ENCODE measurements at regions not wholly inside any gene's neighbourhood (a gene's known extent, or its start where the extent isn't known, plus 50 kb on each side); places are given as distances from the start of the nearest gene placed in this dataset.

- no peak overlapping the region for H3K27ac Mint-ChIP-seq
- ATAC-seq (ENCODE audit: low read depth) (no peak), DNase-seq (no peak)
- no peaks in the 10 kb centered on the region for H3K9me3 Mint-ChIP-seq
- POLR2A ChIA-PET, result no interaction called here
- H3K36me3 Mint-ChIP-seq, result no peaks in the 10 kb centered on the region
- H3K4me3 Mint-ChIP-seq, result no peak overlapping the region
- no peaks in the 10 kb centered on the region for H3K4me1 Mint-ChIP-seq
- H3K27me3 Mint-ChIP-seq, result no peaks in the 10 kb centered on the region
Measured at GRCh38 chr2:34666821-34667220, 1067.7 kb upstream of the FAM98A start.

- no peak for DNase-seq
- H3K27ac Mint-ChIP-seq, result no peak overlapping the region
- H3K4me3 Mint-ChIP-seq, result no peak overlapping the region
- POLR2A ChIA-PET, result no interaction called here
- no peaks in the 10 kb centered on the region for H3K27me3 Mint-ChIP-seq
- H3K4me1 Mint-ChIP-seq, result no peaks in the 10 kb centered on the region
- H3K9me3 Mint-ChIP-seq, result peaks cover 2% of the 10 kb centered on the region
- no peak for ATAC-seq (ENCODE audit: low read depth)
- H3K36me3 Mint-ChIP-seq, result no peaks in the 10 kb centered on the region
Measured at GRCh38 chr2:34664266-34664665, 1065.2 kb upstream of the FAM98A start.

GRCh38 chr2:34663314-34663713 is 1064.2 kb upstream of the FAM98A start:
- Mint-ChIP-seq H3K9me3 (peaks cover 2% of the 10 kb centered on the region), H3K27me3 (no peaks in the 10 kb centered on the region), H3K36me3 (no peaks in the 10 kb centered on the region), H3K27ac (no peak overlapping the region), H3K4me1 (no peaks in the 10 kb centered on the region), H3K4me3 (no peak overlapping the region)
- POLR2A ChIA-PET, result no interaction called here
- DNase-seq (no peak), ATAC-seq (ENCODE audit: low read depth) (no peak)

- no peak for ATAC-seq (ENCODE audit: low read depth)
- Mint-ChIP-seq H3K9me3 (peaks cover 2% of the 10 kb centered on the region), H3K4me1 (no peaks in the 10 kb centered on the region), H3K4me3 (no peak overlapping the region), H3K27me3 (no peaks in the 10 kb centered on the region), H3K36me3 (no peaks in the 10 kb centered on the region), H3K27ac (no peak overlapping the region)
- POLR2A ChIA-PET, result no interaction called here
- no peak for DNase-seq
Measured at GRCh38 chr2:34660741-34661140, 1061.6 kb upstream of the FAM98A start.

GRCh38 chr2:34656632-34657031 is 1057.5 kb upstream of the FAM98A start:
- no peak overlapping the region for H3K4me3 Mint-ChIP-seq
- POLR2A ChIA-PET, result no interaction called here
- H3K4me1 Mint-ChIP-seq, result no peaks in the 10 kb centered on the region
- no peaks in the 10 kb centered on the region for H3K36me3 Mint-ChIP-seq
- H3K27me3 Mint-ChIP-seq, result no peaks in the 10 kb centered on the region
- H3K9me3 Mint-ChIP-seq, result peaks cover 2% of the 10 kb centered on the region
- DNase-seq (no peak), ATAC-seq (ENCODE audit: low read depth) (no peak)
- H3K27ac Mint-ChIP-seq, result no peak overlapping the region

- POLR2A ChIA-PET, result no interaction called here
- ATAC-seq (ENCODE audit: low read depth), result no peak
- no peak for DNase-seq
- no peaks in the 10 kb centered on the region for H3K36me3 Mint-ChIP-seq
- no peak overlapping the region for H3K27ac Mint-ChIP-seq
- no peak overlapping the region for H3K4me3 Mint-ChIP-seq
- no peaks in the 10 kb centered on the region for H3K27me3 Mint-ChIP-seq
- no peaks in the 10 kb centered on the region for H3K4me1 Mint-ChIP-seq
- H3K9me3 Mint-ChIP-seq, result peaks cover 3% of the 10 kb centered on the region
Measured at GRCh38 chr2:34652636-34653035, 1053.5 kb upstream of the FAM98A start.

- DNase-seq, result no peak
- no peaks in the 10 kb centered on the region for H3K36me3 Mint-ChIP-seq
- ATAC-seq (ENCODE audit: low read depth), result no peak
- H3K27me3 Mint-ChIP-seq, result no peaks in the 10 kb centered on the region
- POLR2A ChIA-PET, result no interaction called here
- peaks cover 6% of the 10 kb centered on the region for H3K9me3 Mint-ChIP-seq
- H3K4me1 Mint-ChIP-seq, result no peaks in the 10 kb centered on the region
- H3K27ac Mint-ChIP-seq, result no peak overlapping the region
- no peak overlapping the region for H3K4me3 Mint-ChIP-seq
Measured at GRCh38 chr2:34646901-34647300, 1047.8 kb upstream of the FAM98A start.

- ATAC-seq (ENCODE audit: low read depth), result no peak
- Mint-ChIP-seq H3K4me3 (no peak overlapping the region), H3K27me3 (no peaks in the 10 kb centered on the region), H3K27ac (no peak overlapping the region), H3K9me3 (peaks cover 6% of the 10 kb centered on the region), H3K36me3 (no peaks in the 10 kb centered on the region), H3K4me1 (no peaks in the 10 kb centered on the region)
- POLR2A ChIA-PET, result no interaction called here
- DNase-seq, result no peak
Measured at GRCh38 chr2:34632327-34632726, 1033.2 kb upstream of the FAM98A start.

GRCh38 chr2:34627003-34627402 is 1027.9 kb upstream of the FAM98A start:
- H3K36me3 Mint-ChIP-seq, result no peaks in the 10 kb centered on the region
- no peak for DNase-seq
- H3K27ac Mint-ChIP-seq, result no peak overlapping the region
- H3K4me3 Mint-ChIP-seq, result no peak overlapping the region
- peaks cover 4% of the 10 kb centered on the region for H3K9me3 Mint-ChIP-seq
- POLR2A ChIA-PET, result no interaction called here
- no peaks in the 10 kb centered on the region for H3K4me1 Mint-ChIP-seq
- ATAC-seq (ENCODE audit: low read depth), result no peak
- no peaks in the 10 kb centered on the region for H3K27me3 Mint-ChIP-seq

GRCh38 chr2:34604164-34604563 is 1005.1 kb upstream of the FAM98A start:
- H3K4me3 Mint-ChIP-seq, result no peak overlapping the region
- POLR2A ChIA-PET, result no interaction called here
- no peaks in the 10 kb centered on the region for H3K36me3 Mint-ChIP-seq
- no peak overlapping the region for H3K27ac Mint-ChIP-seq
- no peak for ATAC-seq (ENCODE audit: low read depth)
- no peak for DNase-seq
- no peaks in the 10 kb centered on the region for H3K4me1 Mint-ChIP-seq
- H3K9me3 Mint-ChIP-seq, result peaks cover 4% of the 10 kb centered on the region
- no peaks in the 10 kb centered on the region for H3K27me3 Mint-ChIP-seq

- POLR2A ChIA-PET, result no interaction called here
- Mint-ChIP-seq H3K4me1 (no peaks in the 10 kb centered on the region), H3K27ac (no peak overlapping the region), H3K4me3 (no peak overlapping the region), H3K36me3 (no peaks in the 10 kb centered on the region), H3K27me3 (no peaks in the 10 kb centered on the region), H3K9me3 (no peaks in the 10 kb centered on the region)
- ATAC-seq (ENCODE audit: low read depth), result no peak
- no peak for DNase-seq
Measured at GRCh38 chr2:34602262-34602661, 1003.2 kb upstream of the FAM98A start.

GRCh38 chr2:34601561-34601960 is 1002.5 kb upstream of the FAM98A start:
- POLR2A ChIA-PET, result no interaction called here
- H3K9me3 Mint-ChIP-seq, result no peaks in the 10 kb centered on the region
- H3K4me3 Mint-ChIP-seq, result no peak overlapping the region

GRCh38 chr2:34578641-34579040 is 979.5 kb upstream of the FAM98A start:
- Mint-ChIP-seq H3K4me3 (no peak overlapping the region), H3K36me3 (no peaks in the 10 kb centered on the region), H3K9me3 (peaks cover 4% of the 10 kb centered on the region), H3K27ac (no peak overlapping the region), H3K27me3 (no peaks in the 10 kb centered on the region), H3K4me1 (no peaks in the 10 kb centered on the region)
- DNase-seq (no peak), ATAC-seq (ENCODE audit: low read depth) (no peak)
- POLR2A ChIA-PET, result no interaction called here

More at GRCh38 chr2:34601561-34601960, 1002.5 kb upstream of the FAM98A start:
- no peak overlapping the region for H3K27ac Mint-ChIP-seq
- H3K27me3 Mint-ChIP-seq, result no peaks in the 10 kb centered on the region
- no peaks in the 10 kb centered on the region for H3K36me3 Mint-ChIP-seq
- no peak for DNase-seq
- H3K4me1 Mint-ChIP-seq, result no peaks in the 10 kb centered on the region
- no peak for ATAC-seq (ENCODE audit: low read depth)

GRCh38 chr2:34570266-34570872 is 971.3 kb upstream of the FAM98A start:
- Mint-ChIP-seq H3K27ac (no peak overlapping the region), H3K9me3 (peaks cover 4% of the 10 kb centered on the region), H3K4me1 (no peaks in the 10 kb centered on the region), H3K36me3 (no peaks in the 10 kb centered on the region), H3K27me3 (no peaks in the 10 kb centered on the region), H3K4me3 (no peak overlapping the region)
- POLR2A ChIA-PET, result no interaction called here
- DNase-seq (no peak), ATAC-seq (ENCODE audit: low read depth) (no peak)

- Mint-ChIP-seq H3K4me1 (no peaks in the 10 kb centered on the region), H3K9me3 (peaks cover 6% of the 10 kb centered on the region), H3K36me3 (no peaks in the 10 kb centered on the region), H3K27ac (no peak overlapping the region), H3K4me3 (no peak overlapping the region), H3K27me3 (no peaks in the 10 kb centered on the region)
- DNase-seq (no peak), ATAC-seq (ENCODE audit: low read depth) (no peak)
- POLR2A ChIA-PET, result no interaction called here
Measured at GRCh38 chr2:34567128-34567527, 968.0 kb upstream of the FAM98A start.

All from activated naive CD8-positive, alpha-beta T cell treated with anti-CD3 and anti-CD28 coated beads, Interleukin-2, amount 10 ng/mL, durations not matched to agents 7 days and 5 days (primary cell).